AML-193 (cell line): ENCODE measurements at regions not wholly inside any gene's neighbourhood (a gene's known extent, or its start where the extent isn't known, plus 50 kb on each side); places are given as distances from the start of the nearest gene placed in this dataset.

Source experiments
- DNase-seq, 2 experiments: peaks; one replicate each; lab custom pipeline; 2025; lab: John Stamatoyannopoulos, UW

- DNase-seq: peak; percentile 8 to 23
These were observed 56.1 kb upstream of the SLC35G4 start for GRCh38 chr18:11553098-11553940.

GRCh38 chr18:11548916-11549551 lies 60.4 kb upstream of the SLC35G4 start:
- DNase-seq: no peak

DNA sequence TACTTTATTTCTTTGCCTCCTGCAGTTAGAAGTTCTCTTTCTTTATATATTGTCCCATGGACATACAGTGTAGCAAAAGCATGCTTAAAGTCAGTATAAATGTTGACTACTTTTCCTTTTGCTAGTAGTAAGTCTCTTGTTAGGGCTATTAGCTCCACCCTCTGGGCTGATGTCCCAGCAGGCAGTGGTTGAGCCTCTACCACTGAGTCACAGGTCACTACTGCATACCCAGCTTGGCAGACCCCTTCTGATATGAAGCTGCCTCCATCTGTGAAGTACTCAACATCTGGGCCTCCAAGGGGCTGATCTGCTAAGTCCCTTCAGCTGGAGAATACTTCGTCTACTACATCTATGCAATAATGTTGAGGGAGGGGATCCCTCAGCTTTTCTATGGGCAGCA lies 61.0 kb upstream of the SLC35G4 start:
- no peak for DNase-seq

- no peak for DNase-seq
These were observed 65.2 kb upstream of the SLC35G4 start for GRCh38 chr18:11544060-11544633.

DNA sequence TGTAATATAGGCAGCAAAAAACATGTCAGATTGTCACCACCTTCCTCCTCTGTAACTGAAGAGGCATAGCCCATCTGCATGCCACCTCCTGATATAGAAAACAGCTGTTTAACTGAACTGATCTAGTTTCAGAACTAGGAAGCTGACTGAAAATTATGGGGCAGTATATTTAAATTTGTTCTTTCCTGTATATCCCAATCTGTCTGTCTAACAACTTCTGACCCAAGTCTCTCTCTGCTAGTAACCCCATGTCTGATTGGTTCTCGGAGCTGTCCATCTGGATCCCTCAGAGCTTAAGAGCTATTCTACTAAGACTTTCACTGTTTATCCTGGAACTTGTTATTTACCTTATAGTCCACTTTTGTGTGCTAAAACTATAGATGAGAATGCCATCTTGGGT lies 68.2 kb upstream of the SLC35G4 start:
- DNase-seq: no peak

GRCh38 chr18:11533942-11534496 lies 75.4 kb upstream of the SLC35G4 start:
- DNase-seq: no peak

DNA sequence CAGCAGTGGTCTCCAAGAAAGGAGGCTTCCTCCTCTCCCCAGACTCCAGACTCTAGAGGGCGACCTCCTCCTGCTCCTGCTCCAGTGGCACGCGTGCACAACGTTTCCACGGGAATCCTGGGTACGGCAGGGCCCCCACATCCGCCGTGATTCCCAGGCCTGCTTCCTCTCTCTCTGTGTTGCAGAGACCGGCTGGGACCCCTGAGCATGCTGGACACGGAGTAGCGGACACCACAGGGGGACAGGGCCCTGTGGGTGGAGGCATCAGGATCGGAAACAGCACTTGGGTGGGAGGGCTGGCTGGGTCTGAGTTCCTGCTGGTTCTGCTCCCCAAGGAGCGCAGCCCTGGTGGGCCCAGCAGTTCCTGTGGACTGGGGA lies 75.9 kb upstream of the SLC35G4 start:
- DNase-seq: no peak

GRCh38 chr18:11532758-11533512 lies 76.5 kb upstream of the SLC35G4 start:
- DNase-seq: no peak

DNA sequence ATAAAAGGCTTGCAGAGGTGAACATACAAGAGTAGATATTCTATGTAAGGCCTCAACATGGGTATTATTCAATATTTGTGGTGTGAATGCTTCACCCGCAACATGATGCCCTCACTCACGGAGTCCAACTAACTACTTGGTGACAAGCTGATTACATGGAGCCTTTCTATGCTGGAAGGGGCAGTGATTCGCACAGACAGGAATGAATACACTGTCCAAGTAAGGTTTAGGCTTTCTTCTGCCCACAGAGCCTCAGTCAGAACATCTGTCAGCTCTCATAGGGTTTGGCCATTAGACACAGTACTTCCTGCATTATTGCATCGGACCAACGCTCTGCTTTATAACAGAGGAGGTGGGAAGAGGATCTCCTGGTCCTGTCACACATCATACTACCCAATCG lies 80.3 kb upstream of the SLC35G4 start:
- DNase-seq: no peak

DNA sequence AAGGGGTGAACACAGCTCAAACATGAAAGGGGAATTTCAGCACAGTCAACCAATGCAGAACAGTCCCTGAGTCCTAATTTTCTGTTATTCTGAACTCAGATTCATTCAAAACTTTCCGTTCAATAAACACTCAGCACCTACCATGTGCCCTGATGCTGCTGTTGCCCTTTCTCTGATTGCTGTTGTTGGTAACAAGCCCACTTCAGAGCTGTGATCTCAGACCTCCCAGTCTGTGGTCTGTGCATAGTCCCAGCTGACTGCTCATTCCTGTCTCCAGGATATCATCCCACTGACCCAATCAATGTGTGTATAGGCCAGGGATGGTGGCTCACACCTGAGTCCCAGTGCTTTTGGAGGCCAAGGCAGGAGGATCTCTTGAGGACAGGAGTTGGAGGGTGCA lies 82.7 kb upstream of the SLC35G4 start:
- DNase-seq: no peak

DNA sequence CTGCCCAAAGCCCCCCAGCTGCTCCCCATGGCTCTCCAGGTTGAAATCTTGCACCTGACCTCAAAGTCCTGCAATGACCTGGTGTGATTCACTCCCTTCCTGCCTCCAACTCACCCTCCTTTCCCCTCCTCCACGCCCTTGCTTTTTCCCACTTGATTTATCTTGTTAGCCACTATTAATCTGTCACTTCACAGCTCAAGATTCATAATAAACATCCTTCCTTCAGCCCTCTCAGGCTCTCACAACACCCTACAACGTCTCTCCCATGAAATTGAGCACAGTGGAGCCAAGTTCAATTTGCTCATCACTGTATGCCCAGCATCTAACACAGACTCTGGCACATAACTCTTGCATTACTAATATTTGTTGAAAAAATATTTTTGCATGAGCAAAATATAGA lies 85.6 kb upstream of the SLC35G4 start:
- no peak for DNase-seq

DNA sequence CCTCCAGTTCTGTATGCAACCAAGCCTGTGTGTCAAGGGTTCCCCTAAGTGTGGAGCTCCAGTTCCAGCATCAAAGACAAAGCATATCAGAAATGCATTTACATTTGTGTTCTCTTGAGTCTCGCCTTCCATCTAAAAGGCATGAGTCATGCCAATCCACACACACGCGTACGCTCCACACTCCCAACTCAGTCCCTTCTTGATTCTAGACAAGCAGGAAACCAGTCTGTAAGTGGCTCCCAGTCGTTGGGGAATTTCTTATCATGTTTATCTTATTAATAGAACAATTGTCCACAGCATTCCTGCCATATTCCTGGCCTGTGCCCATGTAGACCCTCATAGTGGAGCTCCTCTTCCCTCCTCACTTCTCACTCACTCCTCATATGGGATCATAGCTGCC lies 86.4 kb upstream of the SLC35G4 start:
- DNase-seq: no peak

DNA sequence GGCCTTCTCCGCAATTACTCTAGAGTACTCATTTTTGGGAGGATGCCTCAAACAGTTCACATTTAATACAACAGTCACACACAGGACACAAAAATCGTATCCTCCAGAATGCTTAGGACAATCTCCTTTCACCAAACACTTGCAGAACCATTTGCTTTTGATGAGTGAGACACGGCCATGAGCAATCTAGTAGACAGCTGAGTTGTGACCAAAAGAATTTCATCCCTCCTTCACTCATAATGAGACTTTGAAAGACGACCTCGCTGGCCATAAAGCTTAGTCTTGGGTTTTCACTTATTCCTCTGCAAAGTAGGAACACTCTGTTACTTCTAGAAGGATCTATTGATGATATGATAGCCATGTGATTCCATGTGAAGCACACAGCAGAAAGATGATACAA lies 87.5 kb upstream of the SLC35G4 start:
- no peak for DNase-seq

DNA sequence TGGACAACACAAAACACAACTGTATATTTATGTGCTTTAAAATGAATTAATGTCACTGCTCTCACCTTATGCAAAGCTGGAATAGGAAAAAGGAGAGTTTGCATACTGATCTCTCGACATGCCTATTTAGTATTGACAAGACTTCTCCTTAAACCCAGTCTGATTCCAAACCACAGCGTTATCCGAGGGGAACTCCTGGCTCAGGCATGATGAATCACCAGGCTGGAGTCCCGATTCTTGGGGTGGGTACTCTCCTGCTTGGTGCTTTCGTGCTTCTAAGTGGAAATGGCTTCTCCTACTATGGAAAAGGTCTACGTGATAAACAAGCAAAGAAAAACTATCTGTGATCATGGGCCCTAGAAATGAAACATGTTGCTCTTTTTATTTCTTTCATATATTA lies 88.9 kb upstream of the SLC35G4 start:
- DNase-seq: no peak

DNA sequence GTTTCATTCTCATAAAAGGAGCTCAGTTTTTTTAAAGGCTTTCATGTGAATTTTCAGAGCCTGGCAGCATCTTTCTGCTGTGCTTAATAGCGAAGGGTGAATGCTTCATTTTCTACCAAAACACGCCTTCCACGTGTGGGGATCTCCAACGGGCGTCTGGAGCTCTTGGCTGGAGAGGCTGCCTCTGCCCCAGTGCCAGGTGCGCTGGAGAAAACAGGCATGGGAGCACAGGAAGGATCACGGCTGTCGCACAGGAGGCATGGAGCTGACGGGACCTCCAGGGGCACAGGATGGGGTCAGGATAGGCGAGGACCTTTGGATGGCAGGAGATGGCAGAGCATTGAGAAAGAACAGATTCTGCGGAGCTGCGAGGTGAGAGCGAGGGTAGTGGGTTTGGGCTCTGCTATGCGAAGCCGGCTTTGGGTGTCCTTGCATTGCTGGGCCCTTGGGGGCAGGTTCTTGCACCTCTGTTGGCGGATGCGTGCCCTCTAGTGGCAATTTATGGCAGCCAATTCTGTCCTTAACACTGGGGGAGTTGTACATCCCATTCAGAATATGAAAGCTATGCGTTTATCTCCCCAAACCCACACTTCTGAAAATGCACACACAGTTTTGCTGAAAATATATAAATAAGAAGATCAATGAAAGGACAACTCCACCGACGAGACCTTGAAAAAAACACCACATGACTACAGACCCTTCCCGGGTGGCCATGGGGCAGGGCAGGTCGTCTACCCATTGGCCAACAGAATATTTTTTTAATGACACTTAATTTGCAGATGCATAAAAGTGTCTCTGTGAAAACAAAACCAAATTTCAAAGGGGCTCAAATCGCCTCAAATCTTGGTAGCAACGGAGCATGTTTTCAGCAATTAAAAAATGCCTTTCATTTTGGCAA lies 90.4 kb upstream of the SLC35G4 start:
- DNase-seq: peak; percentile 21 to 45

GRCh38 chr18:11517704-11518103 lies 91.7 kb upstream of the SLC35G4 start:
- no peak for DNase-seq

DNA sequence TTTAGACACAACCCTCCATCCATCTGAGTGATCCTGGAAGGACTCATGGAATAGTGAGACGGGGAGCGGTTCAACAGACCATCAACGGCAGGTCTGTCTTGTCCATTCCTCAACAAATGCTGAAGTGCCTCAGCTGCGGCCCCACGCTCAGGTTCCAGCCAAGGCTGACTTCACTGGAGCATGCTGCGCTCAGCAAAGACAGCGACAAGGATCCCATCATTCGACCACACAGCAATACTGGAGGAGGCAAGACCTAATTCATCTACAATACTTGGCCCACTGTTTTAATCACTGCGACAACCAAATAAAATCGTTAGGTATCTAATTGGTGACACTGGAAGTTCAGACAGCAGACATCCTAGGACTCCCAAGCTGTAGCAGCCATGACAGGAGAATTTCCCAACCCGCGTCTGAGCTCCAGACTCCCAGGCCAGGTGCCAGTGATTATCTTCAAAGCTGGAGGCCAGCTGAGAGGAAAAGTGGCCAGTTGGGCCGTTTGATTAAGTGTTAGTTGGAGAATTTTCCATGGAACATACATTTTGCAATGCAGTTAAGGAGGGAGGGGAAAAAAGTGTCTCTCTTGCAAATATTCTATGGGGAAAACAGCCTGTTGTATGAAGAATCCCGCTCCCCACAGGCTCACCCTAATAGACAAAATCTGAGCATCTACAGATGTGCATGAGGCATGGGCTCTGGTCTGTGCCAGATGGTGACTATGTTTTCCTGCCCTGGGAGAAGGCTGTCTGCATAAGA lies 92.5 kb upstream of the SLC35G4 start:
- no peak for DNase-seq

DNA sequence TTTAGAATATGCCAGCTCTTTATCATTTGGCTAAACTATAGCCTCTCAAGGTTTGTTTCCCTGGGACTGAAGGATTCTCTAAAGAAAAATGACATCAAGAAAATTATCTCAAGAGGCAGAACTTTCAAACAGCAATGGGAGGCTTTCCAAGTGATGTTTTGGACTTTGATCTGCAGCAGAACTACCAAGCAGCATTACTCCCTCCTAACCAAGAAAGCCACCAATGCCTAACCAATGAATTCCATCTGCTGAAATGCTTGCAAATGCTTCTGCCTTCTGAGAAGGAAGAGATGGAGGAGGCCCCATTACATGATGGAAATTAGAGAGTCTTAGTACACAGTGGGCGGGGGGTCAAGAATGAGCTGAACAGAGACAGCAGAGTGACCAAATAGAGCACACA lies 95.1 kb upstream of the SLC35G4 start:
- DNase-seq: no peak

DNA sequence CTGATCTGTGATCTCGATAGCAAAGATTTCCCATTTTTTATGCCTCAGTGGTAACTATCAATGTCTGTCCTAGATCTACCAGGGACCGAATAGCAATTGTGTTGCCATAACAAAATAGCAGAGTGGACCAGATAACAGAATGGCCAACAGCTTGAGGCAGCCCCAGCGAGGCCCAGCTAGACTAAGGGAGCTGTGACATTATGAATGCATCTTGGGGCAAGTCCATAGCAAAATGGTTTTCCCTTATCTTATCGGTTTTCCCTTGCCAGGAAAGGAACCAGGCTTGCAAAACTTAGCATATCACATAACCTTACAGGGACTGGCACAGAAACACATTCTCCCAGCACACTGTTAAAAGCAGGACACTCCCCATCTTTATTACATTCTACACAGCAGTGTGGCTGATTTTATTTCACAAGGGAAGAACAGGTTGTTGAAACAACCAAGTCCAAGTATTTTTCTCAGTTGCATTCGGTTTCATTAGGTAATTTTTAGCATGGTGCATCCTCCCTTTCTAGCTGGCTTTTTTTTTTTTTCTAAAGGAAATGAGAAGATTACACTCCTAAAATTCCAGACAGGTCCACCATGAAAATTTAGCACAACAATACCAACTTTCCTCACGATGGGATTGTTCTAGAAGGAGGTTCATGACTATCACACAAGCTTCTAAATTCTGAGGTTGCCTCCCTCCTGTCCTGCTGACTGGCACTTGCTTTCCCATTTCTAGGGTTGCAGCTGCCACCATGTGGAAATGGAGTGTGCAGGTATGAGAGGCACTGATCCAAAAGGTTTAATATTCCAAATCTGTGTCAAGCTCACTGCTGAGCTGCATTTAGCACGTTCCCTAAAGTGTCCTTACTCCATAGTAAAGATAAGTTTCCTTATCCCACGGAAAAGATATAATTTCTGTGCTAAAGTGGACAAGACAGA lies 97.0 kb upstream of the SLC35G4 start:
- no peak for DNase-seq
